HG02642 (cell line): ENCODE measurements at regions not wholly inside any gene's neighbourhood (a gene's known extent, or its start where the extent isn't known, plus 50 kb on each side); places are given as distances from the start of the nearest gene placed in this dataset.
"Not testable (repeated sequence)": the region's sequence is repeated elsewhere in the genome, so short reads cannot be mapped to it uniquely, and the experiment has no call there.

Experiments used
- ATAC-seq: cut with Tn5 transposase; IDR thresholded peaks from one replicate; pipeline ENCODE4 v1.9.1; 2021; ENCODE audit warnings: mild to moderate bottlenecking; ENCODE audit not compliant: unreplicated experiment, poor library complexity

- ATAC-seq, result no peak
Observed at GRCh38 chr9:110007477-110008270, 200.3 kb downstream of the C9orf152 start.

DNA sequence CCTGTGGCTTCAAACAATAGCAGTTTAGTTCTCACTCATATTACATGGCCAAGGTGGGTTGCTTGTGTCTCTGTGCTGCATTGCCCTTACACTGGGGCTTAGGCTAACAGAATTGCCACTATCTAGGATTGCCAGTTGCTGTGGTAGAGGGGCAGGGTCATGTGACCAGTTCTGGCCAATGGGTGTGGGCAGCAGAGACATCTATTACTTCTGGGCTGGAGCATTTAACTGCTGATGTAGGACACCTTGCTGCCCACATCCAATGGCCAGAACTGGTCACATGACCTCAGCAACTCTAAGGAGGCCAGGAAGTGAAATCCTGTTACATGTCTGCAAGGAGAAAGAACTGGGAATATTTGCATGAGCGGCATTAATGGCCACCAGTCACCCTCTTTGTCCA lies 199.3 kb downstream of the C9orf152 start:
- no peak for ATAC-seq

DNA sequence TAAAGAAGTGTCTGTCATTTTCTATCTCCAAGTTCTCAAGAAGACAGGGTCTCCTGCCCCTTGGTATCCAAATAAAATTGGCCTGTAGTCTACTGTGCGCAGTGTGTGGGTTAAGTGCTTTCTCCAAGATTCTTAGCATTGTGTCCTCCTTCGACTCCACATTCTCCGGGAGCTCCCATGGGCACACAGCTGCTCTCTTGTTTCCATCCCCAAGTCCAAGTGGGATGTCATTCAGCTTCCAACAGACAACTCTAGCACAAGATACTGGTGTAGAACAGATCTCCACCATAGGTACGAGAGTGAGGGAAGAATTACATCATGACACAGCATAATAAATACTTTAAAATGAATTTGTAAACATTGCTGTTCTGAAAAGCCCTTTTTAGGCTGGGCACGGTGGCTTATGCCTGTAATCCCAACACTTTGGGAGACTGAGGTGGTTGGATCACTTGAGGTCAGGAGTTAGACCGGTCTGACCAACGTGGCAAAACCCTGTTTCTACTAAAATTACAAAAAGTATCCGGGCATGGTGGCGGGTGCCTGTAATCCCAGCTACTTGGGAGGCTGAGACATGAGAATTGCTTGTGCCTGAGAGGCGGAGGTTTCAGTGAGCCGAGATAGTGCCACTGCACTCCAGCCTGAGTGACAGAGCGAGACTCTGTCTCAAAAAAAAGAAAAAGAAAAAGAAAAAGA lies 196.2 kb downstream of the C9orf152 start:
- ATAC-seq, result no peak

DNA sequence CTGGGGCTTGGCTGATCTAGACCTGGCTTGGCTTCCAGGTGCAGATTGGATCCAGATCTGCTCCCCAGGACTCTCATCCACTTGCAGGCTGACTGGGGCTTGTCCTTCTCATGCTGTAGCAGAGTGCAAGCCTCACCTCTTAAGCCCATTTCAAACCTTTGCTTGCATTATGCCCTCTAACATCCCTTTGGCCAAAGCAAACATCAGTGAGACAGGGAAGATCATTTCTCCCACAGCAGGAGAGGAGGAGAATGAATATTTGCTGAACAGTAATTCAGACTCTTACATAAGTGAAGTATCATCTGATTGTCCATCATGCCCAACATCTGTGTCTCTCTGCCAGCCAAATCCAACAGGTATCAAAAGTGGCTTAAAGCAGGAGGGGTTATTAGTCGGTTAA lies 194.9 kb downstream of the C9orf152 start:
- ATAC-seq, result no peak

DNA sequence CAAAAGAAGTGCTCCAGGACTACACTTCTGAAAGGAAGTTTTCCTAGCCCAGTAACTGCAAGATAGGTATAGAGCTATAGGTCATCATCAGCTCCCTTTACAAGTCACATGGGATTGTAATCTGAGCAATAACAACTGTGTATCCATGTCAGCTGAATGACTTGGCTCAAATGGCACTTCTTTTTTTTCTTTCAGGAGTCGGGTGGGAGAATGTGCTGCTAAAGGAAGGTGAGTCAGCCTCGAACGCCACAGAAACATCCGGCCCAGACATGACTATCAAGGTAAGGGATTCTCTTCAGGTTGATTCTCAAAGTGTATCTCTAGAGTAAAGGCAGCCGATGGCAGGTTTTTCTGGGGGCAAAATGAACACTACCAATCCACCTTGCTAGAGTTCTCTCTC lies 192.2 kb downstream of the C9orf152 start:
- no peak for ATAC-seq

DNA sequence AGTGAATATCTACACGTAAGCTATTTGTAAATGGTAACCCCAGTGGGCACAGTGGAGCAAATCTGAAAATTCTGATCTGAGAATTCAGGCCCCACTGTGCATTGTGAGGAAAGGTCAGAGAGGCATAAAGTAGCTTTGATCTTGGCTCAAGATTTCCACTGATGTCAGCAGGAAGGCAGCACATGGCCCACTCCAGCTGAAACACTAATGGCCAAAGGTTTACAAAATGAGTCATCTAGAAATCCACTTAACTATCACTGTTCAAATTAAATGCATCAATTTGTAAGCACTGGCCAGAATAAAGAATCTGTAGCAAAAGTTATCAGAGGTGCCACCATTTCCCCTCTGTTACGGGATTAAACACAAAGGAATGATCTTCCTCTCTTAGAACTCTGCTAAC lies 191.6 kb downstream of the C9orf152 start:
- no peak for ATAC-seq

DNA sequence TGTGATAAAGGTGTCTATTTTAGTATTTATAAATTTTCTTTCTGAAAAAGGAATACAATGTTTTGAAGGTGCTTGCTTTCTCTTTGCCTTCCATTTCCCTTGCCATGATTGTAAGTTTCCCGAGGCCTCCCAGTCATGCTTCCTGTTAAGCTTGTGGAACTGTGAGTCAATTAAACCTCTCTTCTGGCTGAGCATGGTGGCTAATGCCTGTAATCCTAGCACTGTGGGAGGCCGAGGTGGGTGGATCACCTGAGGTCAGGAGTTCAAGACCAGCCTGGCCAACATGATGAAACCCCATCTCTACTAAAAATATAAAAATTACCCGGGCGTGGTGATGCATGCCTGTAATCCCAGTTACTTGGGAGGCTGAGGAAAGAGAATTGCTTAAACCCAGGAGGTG lies 187.7 kb downstream of the C9orf152 start:
- not testable (repeated sequence) for ATAC-seq

DNA sequence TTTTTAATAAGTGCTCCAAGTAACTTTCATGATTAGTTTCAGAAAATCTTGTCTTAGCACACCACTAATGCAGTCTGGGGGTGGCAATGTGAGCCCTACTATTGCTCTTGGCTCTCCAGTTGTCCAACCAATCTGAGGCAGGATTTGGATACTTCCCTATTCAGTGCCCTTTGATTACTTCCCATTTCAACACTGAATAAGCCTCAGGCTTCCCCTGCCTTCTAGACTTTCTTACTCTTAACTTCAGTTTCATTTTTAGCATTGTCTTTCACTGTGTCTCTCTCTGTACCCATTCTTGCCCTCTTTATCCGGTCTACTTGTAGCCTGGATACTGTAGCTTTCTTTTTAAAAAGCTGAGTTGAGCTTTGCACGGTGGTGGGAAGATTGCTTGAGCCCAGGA lies 186.1 kb downstream of the C9orf152 start:
- ATAC-seq, result peak; percentile 97

DNA sequence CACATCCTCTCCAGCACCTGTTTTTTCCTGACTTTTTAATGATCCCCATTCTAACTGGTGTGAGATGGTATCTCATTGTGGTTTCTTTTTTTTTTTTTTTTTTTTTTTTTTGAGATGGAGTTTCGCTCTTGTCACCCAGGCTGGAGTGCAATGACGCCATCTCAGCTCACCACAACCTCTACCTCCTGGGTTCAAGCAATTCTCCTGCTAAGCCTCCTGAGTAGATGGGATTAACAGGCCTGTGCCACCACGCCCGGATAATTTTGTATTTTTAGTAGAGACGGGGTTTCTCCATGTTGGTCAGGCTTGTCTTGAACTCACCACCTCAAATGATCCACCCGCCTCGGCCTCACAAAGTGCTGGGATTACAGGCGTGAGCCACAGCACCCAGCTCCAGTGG lies 184.7 kb downstream of the C9orf152 start:
- ATAC-seq, result not testable (repeated sequence)

DNA sequence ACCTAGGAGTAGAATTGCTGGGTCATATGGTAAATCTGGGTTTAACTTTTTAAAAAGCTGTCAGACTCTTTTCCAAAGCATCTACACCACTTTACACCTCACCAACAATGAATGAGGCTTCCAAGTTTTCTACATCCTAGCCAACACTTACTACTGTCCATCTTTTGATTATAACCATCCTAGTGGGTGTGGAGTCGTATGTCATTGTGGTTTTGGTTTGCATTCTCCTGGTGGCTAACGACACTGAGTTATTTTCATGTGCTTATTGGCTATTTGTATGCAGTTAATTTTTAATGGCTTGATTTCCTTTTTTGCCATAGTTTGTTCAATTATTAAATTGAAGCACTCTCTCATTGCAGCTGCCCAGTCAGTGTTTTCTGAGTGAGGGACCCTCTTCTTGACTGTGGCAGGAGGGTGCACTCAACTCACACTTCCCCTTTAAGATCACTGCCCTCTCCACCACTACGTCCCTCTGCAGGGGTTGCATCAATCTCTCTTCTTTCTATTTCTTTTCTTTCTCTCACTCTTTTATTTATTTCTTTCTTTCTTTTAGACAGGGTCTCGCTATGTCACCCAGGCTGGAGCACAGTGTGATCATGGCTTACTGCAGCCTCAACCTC lies 182.3 kb downstream of the C9orf152 start:
- no peak for ATAC-seq

GRCh38 chr9:110027671-110028081 lies 180.3 kb downstream of the C9orf152 start:
- ATAC-seq, result no peak

DNA sequence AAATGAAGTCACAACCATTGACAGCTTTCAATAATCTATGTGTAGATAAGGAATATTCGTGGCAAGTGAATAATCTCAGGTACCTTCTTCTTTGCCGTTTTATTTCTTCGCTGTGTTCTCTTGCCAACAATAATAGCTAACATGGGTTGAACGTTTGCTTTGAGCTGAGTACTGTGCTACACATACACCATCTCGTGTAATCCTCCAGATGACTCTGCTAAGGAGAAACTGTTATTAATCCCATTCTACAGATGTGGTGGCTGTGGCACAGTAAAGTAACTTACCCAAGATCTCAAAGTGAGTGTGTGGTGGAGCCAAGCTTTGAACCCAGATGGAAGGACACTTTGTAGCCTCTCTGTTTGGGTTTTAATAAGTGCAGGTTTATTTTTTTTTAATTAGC lies 179.7 kb downstream of the C9orf152 start:
- no peak for ATAC-seq

- ATAC-seq, result no peak
Observed at GRCh38 chr9:110028676-110029075, 179.3 kb downstream of the C9orf152 start.

DNA sequence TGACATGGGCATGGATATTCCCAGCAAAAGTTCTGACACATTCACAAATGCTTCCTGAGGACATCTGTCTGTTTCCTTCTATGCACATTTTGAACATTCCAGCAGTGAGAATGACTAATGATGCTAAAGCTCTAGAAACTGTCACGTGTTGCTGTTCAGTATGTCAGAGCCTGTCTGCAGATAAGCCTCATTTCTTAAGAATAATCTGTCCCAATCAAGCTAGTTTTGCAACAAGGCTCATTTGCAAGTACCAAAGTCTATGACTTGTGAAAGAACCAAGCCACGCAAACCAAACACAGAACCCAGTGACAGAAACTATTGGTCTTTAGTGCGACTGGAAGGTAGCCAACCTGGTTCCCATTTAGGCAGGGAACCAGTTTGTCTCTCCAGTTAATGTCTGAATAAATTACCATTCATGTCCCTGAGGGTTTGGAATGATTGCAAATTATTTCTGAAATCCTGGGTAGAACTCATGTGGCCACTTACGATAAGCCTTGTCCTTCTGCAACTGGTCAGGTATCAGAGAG lies 178.5 kb downstream of the C9orf152 start:
- no peak for ATAC-seq

GRCh38 chr9:110029956-110030480 lies 177.9 kb downstream of the C9orf152 start:
- ATAC-seq, result no peak

DNA sequence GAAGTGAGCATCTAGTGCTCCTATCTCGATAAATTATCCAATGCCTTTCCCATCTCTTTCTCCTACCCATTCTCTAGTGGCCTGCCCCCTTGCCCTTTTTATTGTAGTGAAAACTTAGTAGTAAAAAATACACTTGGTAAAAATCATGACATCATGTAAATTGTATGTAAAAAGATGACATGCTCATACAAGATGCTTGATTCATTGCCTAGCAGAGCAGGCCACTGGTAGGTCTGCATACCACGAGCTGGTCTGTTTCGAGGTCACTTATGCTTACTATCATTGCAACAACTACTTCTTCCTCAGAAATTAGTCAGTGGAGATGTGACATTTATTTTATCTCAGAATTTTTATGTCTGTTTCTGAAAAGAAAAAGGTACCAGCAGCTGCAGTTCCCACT lies 177.3 kb downstream of the C9orf152 start:
- no peak for ATAC-seq

DNA sequence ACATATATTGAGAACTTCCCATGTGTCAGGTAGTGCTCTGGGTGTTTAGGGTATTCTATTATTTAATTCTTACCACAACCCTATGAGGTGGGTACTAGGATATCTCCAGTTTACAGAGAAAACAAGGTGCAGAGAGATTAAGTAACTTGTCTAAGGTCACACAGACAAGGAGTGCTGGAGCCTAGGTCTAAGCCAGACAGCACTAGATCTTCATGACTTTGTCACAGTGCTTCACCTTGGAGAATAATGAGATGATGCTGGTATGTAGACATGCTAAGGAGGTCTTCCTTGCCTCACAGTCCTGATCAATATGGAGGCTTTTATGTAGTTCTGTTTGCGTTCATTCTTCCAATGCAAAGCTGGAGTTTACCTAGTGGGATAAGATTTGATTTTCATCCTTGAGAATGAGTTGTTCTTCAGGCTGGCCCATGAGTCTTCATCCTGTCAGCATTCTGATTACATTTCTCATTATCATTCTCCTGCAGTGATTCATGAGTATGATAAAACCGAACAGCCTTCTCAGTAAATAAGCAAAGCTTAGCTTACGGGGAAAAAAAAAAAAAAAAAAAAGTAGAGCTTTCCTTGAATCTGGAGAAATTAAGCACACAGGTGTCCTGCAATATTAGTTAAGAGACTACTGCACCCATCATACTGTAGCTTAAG lies 176.3 kb downstream of the C9orf152 start:
- ATAC-seq, result no peak

DNA sequence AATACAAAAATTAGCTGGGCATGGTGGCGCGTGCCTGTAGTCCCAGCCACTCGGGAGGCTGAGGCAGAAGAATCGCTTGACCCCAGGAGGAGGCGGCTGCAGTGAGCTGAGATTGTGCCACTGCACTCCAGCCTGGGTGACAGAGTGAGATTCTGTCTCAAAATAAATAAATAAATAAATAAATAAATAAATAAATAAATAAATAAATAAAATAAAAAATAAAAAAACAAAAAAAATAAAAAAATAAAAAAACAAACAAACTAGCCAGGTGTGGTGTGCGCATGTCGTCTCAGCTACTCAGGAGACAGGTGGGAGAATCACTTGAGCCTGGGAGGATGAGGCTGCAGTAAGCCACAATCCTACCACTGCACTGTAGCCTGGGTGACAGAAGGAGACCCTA lies 175.4 kb downstream of the C9orf152 start:
- ATAC-seq, result not testable (repeated sequence)

DNA sequence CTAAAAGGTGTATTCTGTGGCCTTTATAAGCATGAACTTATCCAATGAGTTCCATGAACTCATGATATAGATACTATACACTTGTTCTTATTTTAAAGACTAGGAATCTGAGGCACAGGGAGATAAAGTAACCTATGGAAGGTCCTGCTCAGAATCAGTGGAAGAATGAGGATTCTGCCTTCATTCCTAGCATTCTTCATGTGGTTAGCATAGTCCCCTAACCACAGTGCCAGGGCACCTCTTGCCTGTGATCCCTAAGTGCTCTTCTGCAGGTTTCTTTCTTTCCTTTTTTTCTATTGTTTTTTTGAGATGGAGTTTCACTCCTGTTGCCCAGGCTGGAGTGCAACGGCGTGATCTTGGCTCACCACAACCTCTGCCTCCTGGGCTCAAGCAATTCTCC lies 174.1 kb downstream of the C9orf152 start:
- no peak for ATAC-seq

DNA sequence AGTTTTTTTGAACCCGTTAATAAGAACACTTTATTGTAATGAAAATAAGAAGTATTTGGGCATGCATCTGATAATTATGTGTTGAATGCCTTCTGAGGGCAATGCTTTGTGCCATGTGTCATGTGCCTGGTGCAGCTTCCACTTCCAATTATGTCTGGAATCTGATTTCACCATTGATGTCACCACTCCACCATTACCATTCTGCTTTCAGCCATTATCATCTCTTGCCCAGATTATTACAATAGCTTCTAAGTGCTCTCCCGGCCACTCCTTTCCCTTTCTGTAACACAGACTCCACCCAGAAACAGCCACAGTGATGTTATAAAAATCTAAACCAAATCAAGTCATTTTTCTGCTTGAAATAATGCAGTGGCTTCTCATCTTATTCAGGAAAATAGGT lies 171.7 kb downstream of the C9orf152 start:
- ATAC-seq, result no peak
